Karpas-422 (cell line): ENCODE measurements at regions not wholly inside any gene's neighbourhood (a gene's known extent, or its start where the extent isn't known, plus 50 kb on each side); places are given as distances from the start of the nearest gene placed in this dataset.

Source experiments
- DNase-seq: peaks from one replicate; pipeline ENCODE4 v3.0.0-alpha.2; 2015
- H2AFZ ChIP-seq: fragments of 200-600 bp; sonication (generic); 2 replicates; pipeline ENCODE4 v1.6.1; 2014; ENCODE audit warnings: antibody characterized with exemption, low read length, mixed read lengths
- H3K27ac ChIP-seq: fragments of 200-600 bp; sonication (generic); 2 replicates; pipeline ENCODE4 v1.5.1; 2014; ENCODE audit warnings: mild to moderate bottlenecking, low read length, moderate library complexity
- H3K27me3 ChIP-seq: fragments of 200-600 bp; sonication (generic); 2 replicates; pipeline ENCODE4 v1.6.1; 2014; ENCODE audit warnings: low read length, mixed read lengths
- H3K36me3 ChIP-seq: fragments of 200-600 bp; sonication (generic); 2 replicates; pipeline ENCODE4 v1.6.1; 2014; ENCODE audit warnings: low read length, mixed read lengths; ENCODE audit not compliant: insufficient read depth
- H3K4me1 ChIP-seq: fragments of 200-600 bp; sonication (generic); 2 replicates; pipeline ENCODE4 v1.6.1; 2014; ENCODE audit warnings: mild to moderate bottlenecking, low read length, mixed read lengths
- H3K4me2 ChIP-seq: fragments of 200-600 bp; sonication (generic); 2 replicates; pipeline ENCODE4 v1.6.1; 2014; ENCODE audit warnings: low read length, low read depth, mild to moderate bottlenecking; ENCODE audit not compliant: poor library complexity, severe bottlenecking
- H3K4me3 ChIP-seq: fragments of 200-600 bp; sonication (generic); 2 replicates; pipeline ENCODE4 v1.5.1; 2014; ENCODE audit warnings: mild to moderate bottlenecking, antibody characterized with exemption, low read length, mixed read lengths
- H3K79me2 ChIP-seq: fragments of 200-600 bp; sonication (generic); 2 replicates; pipeline ENCODE4 v1.6.1; 2014; ENCODE audit warnings: mild to moderate bottlenecking, low read length, mixed read lengths
- H3K9ac ChIP-seq: fragments of 200-600 bp; sonication (generic); 2 replicates; pipeline ENCODE4 v1.6.0; 2014; ENCODE audit warnings: low read length
- H3K9me2 ChIP-seq: fragments of 200-600 bp; sonication (generic), shearing (Covaris generic); replicated peaks from 2 replicates; pipeline ENCODE4 v1.6.0; 2014; ENCODE audit warnings: mild to moderate bottlenecking, low read length, moderate library complexity; ENCODE audit not compliant: insufficient read depth
- H3K9me3 ChIP-seq: fragments of 300-700, 200-600 bp; sonication (generic); 2 replicates; pipeline ENCODE4 v1.6.1; 2014; ENCODE audit warnings: low read length, mixed read lengths
- H4K20me1 ChIP-seq: fragments of 200-600 bp; sonication (generic); 2 replicates; pipeline ENCODE4 v1.6.1; 2014; ENCODE audit warnings: mild to moderate bottlenecking, antibody characterized with exemption, low read length, low read depth; ENCODE audit not compliant: insufficient read depth

DNA sequence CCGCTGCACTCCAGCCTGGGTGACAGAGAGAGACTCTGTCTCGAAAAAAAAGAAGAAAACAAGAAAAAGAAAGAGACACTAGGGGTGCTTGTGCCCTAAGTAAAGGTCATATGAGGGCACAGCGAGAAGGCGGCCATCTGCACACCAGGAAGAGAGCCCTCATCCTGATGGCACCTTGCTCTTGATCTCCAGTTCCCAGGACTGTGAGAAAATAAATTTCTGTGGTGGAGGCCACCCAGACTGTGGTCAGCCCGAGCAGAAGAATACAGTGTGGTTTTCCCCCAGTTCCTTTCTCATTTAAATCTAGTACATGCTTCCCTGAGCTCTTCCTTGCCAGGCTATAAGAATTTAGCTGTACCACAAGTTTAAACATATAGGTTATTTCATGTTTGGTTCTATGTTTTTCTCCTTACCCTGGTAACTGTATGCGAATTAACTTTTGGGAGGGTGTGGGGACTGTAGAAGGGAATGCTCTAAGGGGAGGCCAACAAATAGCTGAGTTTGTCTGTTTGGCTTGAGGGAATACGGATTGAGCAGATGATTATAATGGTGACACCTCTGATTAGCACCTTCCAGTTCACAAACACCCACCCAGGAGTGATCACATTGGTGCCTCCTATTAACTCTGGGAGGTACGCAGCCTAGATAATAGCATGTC is 119.6 kb upstream of the ERRFI1 start:
- Histone ChIP-seq H3K36me3 (no peaks in the 10 kb centered on the region), H3K27me3 (no peaks in the 10 kb centered on the region), H3K79me2 (no peaks in the 10 kb centered on the region), H2AFZ (no peak overlapping the region), H3K9ac (no peak overlapping the region), H3K9me3 (no peaks in the 10 kb centered on the region), H3K4me2 (no peak overlapping the region), H3K9me2 (no peaks in the 10 kb centered on the region), H3K27ac (no peak overlapping the region), H3K4me3 (no peak overlapping the region), H4K20me1 (no peaks in the 10 kb centered on the region), H3K4me1 (no peaks in the 10 kb centered on the region)
- no peak for DNase-seq

DNA sequence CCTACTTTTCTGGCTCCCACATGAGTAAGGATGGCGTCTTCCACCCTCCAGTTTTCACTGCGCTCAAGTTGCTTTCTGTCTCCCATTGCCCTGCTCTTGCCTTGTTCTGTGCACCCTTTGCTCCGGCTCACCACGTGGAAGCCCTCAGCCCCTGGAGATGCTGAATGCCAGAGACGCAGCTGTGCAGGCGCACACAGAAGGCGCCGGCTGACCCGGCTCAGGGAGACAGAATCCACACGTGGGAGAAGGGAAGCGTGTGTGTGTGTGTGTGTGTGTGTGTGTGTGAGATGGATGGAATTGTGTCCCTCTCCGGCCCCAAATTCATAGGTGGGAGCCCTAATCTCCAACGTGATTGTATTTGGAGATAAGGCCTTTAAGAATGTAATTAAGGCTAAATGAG is 118.2 kb upstream of the ERRFI1 start:
- Histone ChIP-seq H3K36me3 (no peaks in the 10 kb centered on the region), H3K79me2 (no peaks in the 10 kb centered on the region), H3K9me3 (no peaks in the 10 kb centered on the region), H3K9ac (no peak overlapping the region), H4K20me1 (no peaks in the 10 kb centered on the region), H3K4me2 (no peak overlapping the region), H3K9me2 (no peaks in the 10 kb centered on the region), H2AFZ (no peak overlapping the region), H3K4me1 (no peaks in the 10 kb centered on the region), H3K27ac (no peak overlapping the region), H3K27me3 (no peaks in the 10 kb centered on the region), H3K4me3 (no peak overlapping the region)
- DNase-seq, result no peak

DNA sequence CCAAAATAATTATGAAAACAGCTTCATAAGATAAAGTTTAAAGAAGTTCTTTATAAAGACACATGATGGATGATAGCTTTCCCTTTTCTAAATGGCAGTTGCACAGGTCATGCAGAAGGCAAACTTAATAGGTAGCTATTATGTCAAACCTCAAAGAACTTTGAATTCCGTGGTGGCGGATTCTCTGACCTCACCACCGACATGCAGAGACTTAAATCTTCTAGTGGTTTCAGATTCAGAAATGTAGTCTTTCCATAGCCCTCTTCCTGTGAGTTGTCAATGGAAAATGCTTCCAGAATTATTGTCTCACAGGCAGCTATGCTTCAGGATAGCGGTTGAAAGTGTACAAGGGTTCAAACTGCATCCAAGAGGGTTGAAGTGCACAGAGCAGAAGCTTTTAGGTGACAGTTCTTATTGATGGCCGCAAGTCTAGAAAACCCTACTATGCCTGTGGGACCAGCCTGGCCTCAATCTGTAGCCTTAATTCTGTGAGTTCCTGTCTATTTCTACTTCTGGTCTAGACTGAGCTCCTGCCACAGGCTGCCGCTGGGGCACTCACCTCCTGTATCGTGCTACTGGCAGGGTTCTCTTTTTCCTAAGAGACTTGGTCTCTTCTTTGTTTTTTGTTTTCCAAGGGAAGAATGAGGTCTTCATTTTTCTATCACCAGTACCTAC is 117.0 kb upstream of the ERRFI1 start:
- Histone ChIP-seq H3K36me3 (no peaks in the 10 kb centered on the region), H3K27me3 (no peaks in the 10 kb centered on the region), H3K27ac (no peak overlapping the region), H3K4me1 (no peaks in the 10 kb centered on the region), H2AFZ (no peak overlapping the region), H3K9me2 (no peaks in the 10 kb centered on the region), H3K79me2 (no peaks in the 10 kb centered on the region), H3K4me3 (no peak overlapping the region), H3K9ac (no peak overlapping the region), H3K9me3 (no peaks in the 10 kb centered on the region), H4K20me1 (no peaks in the 10 kb centered on the region), H3K4me2 (no peak overlapping the region)
- DNase-seq, result no peak

DNA sequence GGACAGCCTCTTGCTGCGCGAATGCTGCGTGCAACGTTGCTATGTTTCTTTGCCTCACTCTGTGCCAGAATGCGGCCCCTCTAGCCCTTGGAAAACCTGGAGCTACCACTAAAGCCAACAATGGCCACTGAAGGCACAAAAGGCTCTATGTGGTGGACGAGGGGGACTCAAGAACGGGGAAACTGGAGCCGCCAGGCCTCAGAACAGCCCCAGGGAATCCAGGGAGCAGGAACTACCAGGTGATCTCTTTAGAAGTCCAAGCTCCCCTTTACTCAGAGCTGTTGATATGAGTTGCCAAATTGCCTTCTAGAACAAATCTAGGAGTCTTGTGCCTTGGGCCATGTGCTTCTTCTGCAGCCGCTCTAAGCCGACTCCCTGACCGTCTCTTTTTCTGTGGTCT is 113.8 kb upstream of the ERRFI1 start:
- H3K4me1 ChIP-seq, result no peaks in the 10 kb centered on the region
- H3K27me3 ChIP-seq, result no peaks in the 10 kb centered on the region
- no peaks in the 10 kb centered on the region for H3K36me3 ChIP-seq
- no peak overlapping the region for H3K27ac ChIP-seq
- H3K4me3 ChIP-seq, result no peak overlapping the region
- no peaks in the 10 kb centered on the region for H4K20me1 ChIP-seq
- H3K79me2 ChIP-seq, result no peaks in the 10 kb centered on the region
- DNase-seq, result no peak
- H3K9me2 ChIP-seq, result no peaks in the 10 kb centered on the region
- no peak overlapping the region for H2AFZ ChIP-seq
- H3K4me2 ChIP-seq, result no peak overlapping the region
- H3K9ac ChIP-seq, result no peak overlapping the region
- H3K9me3 ChIP-seq, result no peaks in the 10 kb centered on the region

DNA sequence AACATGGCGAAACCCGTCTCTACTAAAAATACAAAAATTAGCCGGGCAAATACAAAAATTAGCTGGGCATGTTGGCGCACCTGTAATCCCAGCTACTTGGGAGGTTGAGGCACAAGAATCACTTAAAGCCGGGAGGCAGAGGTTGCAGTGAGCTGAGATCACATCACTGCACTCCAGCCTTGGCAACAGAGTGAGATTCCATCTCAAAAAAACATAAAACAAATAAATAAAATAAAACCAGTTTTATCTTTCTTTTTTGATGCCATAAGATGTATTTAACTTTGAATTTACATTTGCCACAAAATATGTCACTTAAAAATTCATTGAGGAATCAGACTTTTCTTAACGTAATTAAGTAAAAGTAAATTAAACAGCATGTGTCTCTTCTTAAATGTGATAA is 113.3 kb upstream of the ERRFI1 start:
- no peaks in the 10 kb centered on the region for H3K36me3 ChIP-seq
- H3K79me2 ChIP-seq, result no peaks in the 10 kb centered on the region
- H3K27me3 ChIP-seq, result no peaks in the 10 kb centered on the region
- H3K9me2 ChIP-seq, result no peaks in the 10 kb centered on the region
- H3K4me2 ChIP-seq, result no peak overlapping the region
- no peak for DNase-seq
- no peak overlapping the region for H3K9ac ChIP-seq
- no peak overlapping the region for H3K27ac ChIP-seq
- H3K9me3 ChIP-seq, result no peaks in the 10 kb centered on the region
- no peaks in the 10 kb centered on the region for H3K4me1 ChIP-seq
- no peak overlapping the region for H3K4me3 ChIP-seq
- H2AFZ ChIP-seq, result no peak overlapping the region
- no peaks in the 10 kb centered on the region for H4K20me1 ChIP-seq

DNA sequence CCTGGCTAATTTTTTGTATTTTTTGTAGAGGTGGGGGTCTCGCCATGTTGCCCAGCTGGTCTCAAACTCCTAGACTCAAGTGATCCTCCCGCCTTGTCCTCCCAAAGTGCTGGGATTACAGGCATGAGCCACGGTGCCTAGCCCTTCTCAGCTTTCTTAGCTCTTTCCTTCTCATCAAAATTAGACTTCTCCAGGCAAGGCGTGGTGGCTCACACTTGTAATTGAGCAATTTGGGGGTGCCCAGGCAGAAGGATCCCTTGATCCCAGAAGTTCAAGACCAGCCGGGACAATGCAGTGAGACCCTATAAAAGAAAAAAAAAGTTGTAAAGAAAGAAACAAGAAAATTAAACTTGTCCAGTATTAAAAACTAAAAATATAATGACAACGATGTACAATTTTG is 112.6 kb upstream of the ERRFI1 start:
- H3K36me3 ChIP-seq, result no peaks in the 10 kb centered on the region
- no peak overlapping the region for H3K4me2 ChIP-seq
- no peak overlapping the region for H3K27ac ChIP-seq
- H3K4me1 ChIP-seq, result no peaks in the 10 kb centered on the region
- DNase-seq, result no peak
- no peaks in the 10 kb centered on the region for H4K20me1 ChIP-seq
- no peak overlapping the region for H2AFZ ChIP-seq
- no peaks in the 10 kb centered on the region for H3K9me2 ChIP-seq
- no peaks in the 10 kb centered on the region for H3K27me3 ChIP-seq
- no peak overlapping the region for H3K4me3 ChIP-seq
- H3K9ac ChIP-seq, result no peak overlapping the region
- no peaks in the 10 kb centered on the region for H3K79me2 ChIP-seq
- H3K9me3 ChIP-seq, result no peaks in the 10 kb centered on the region

DNA sequence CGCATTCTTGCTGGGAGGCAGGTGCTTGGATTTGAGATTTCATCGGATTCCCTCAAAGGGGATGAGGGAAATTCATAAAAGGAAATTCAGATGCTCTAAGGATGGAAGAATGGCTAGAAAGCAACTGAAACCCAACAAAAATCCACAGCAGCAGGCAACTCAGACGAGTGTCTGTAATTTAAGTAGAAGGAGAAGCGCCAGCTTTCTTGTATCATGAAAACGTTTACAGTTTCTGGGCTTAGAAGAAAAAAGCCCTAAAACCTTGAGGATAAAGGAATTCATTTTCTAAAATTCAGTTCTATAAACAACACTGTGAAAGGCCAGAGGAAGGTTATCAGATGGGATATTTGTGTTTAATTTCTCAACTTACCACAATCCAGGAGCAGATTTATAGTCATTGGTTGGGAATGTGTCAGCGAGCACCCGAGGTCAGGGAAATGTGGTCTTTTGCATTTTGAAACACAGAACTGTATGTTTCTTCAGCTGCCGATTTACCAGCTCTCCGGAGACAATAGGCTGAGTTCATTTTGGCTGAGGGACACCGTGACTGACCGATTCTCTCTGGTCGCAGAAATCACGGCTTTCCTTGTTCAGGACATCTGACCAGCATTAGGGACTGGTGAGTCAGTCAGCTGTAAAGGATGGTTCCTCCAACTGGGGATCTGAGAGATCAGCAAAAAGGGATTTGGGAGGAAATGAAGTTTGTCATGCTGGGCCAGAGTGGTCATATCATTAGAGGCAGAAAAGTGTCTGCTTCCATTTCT is 111.6 kb upstream of the ERRFI1 start:
- Histone ChIP-seq H4K20me1 (no peaks in the 10 kb centered on the region), H3K27ac (no peak overlapping the region), H2AFZ (no peak overlapping the region), H3K36me3 (no peaks in the 10 kb centered on the region), H3K79me2 (no peaks in the 10 kb centered on the region), H3K4me1 (no peaks in the 10 kb centered on the region), H3K4me3 (no peak overlapping the region), H3K9me2 (no peaks in the 10 kb centered on the region), H3K4me2 (no peak overlapping the region), H3K9ac (no peak overlapping the region), H3K9me3 (no peaks in the 10 kb centered on the region), H3K27me3 (no peaks in the 10 kb centered on the region)
- DNase-seq, result no peak

DNA sequence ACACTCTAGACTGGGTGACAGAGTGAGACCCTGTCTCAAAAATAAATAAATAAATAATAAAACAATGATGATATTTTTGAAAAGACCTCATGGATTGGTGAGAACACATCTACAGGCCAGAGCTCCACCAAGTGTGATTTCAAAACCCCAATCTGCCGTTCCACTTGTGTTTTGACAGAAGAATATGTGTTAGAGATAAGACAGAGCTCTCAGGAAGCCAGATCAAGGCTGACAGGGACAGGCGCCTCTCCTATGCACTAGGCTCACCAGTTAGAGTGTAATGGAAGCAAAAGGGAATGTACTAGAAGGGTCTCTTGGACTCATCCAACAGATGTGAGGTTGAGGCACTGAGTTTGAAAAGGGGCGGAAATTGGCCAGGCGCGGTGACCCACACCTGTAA is 110.7 kb upstream of the ERRFI1 start:
- Histone ChIP-seq H3K27me3 (no peaks in the 10 kb centered on the region), H4K20me1 (no peaks in the 10 kb centered on the region), H3K9me3 (no peaks in the 10 kb centered on the region), H3K79me2 (no peaks in the 10 kb centered on the region), H3K27ac (no peak overlapping the region), H3K4me2 (no peak overlapping the region), H3K9ac (no peak overlapping the region), H3K4me3 (no peak overlapping the region), H3K9me2 (no peaks in the 10 kb centered on the region), H3K4me1 (no peaks in the 10 kb centered on the region), H2AFZ (no peak overlapping the region), H3K36me3 (no peaks in the 10 kb centered on the region)
- no peak for DNase-seq
